GM19372 (cell line): ENCODE measurements at regions not wholly inside any gene's neighbourhood (a gene's known extent, or its start where the extent isn't known, plus 50 kb on each side); places are given as distances from the start of the nearest gene placed in this dataset.
"Not testable (repeated sequence)": the region's sequence is repeated elsewhere in the genome, so short reads cannot be mapped to it uniquely, and the experiment has no call there.

ENCODE experiments used
- ATAC-seq: cut with Tn5 transposase; IDR thresholded peaks from one replicate; pipeline ENCODE4 v1.9.1; 2021; ENCODE audit warnings: mild to moderate bottlenecking, low read depth, moderate library complexity; ENCODE audit not compliant: unreplicated experiment

GRCh38 chr5:126677121-126677520 lies 76.4 kb downstream of the PHAX start:
- ATAC-seq: no peak

GRCh38 chr5:126680191-126680817 lies 79.6 kb downstream of the PHAX start:
- ATAC-seq: peak; percentile 62

- not testable (repeated sequence) for ATAC-seq
Observed at GRCh38 chr5:126681314-126681713, 80.6 kb downstream of the PHAX start.

GRCh38 chr5:126681970-126682369 lies 81.2 kb downstream of the PHAX start:
- no peak for ATAC-seq

- ATAC-seq: no peak
Observed at GRCh38 chr5:126682856-126683255, 82.1 kb downstream of the PHAX start.

GRCh38 chr5:126683912-126684311 lies 83.2 kb downstream of the PHAX start:
- ATAC-seq: no peak

GRCh38 chr5:126684656-126685442 lies 84.1 kb downstream of the PHAX start:
- not testable (repeated sequence) for ATAC-seq

GRCh38 chr5:126686451-126687126 lies 85.8 kb downstream of the PHAX start:
- ATAC-seq: no peak

GRCh38 chr5:126692971-126693370 lies 84.0 kb upstream of the LMNB1 start:
- no peak for ATAC-seq

GRCh38 chr5:126693806-126694205 lies 83.1 kb upstream of the LMNB1 start:
- no peak for ATAC-seq

- no peak for ATAC-seq
Observed at GRCh38 chr5:126694403-126694802, 82.5 kb upstream of the LMNB1 start.

GRCh38 chr5:126695091-126695490 lies 81.8 kb upstream of the LMNB1 start:
- no peak for ATAC-seq

GRCh38 chr5:126707080-126707479 lies 69.9 kb upstream of the LMNB1 start:
- ATAC-seq: no peak

- no peak for ATAC-seq
Observed at GRCh38 chr5:126715765-126716164, 61.2 kb upstream of the LMNB1 start.

- ATAC-seq: no peak
Observed at GRCh38 chr5:126716861-126717260, 60.1 kb upstream of the LMNB1 start.

GRCh38 chr5:126718236-126718868 lies 58.6 kb upstream of the LMNB1 start:
- no peak for ATAC-seq

- ATAC-seq: no peak
Observed at GRCh38 chr5:126720369-126720768, 56.6 kb upstream of the LMNB1 start.

GRCh38 chr5:126723643-126724042 lies 53.3 kb upstream of the LMNB1 start:
- no peak for ATAC-seq
